ENCODE measurements at regions not wholly inside any gene's neighbourhood (a gene's known extent, or its start where the extent isn't known, plus 50 kb on each side); places are given as distances from the start of the nearest gene placed in this dataset.

DNA sequence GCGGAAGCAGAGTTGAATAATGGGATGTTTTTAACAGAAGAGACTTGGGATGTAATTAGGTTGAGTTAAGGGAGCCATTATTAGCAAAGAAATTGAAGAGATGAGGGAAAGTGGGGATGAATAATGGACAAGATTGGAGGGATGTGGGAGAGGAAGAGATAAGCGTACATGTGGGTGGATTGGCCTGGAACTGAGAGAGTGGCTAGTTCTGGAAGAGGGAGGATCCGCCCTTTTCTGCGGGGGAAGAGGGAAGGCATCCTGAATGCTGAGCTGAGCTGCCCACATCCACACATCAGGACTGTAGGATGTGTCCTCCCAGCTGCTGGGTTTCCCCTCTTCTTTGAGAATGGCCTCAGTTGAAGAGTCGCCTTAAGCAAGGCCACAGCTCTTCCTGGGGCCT lies 68.3 kb upstream of the CADM1 start:
- DNase-seq (ENCODE audit: low read depth in 2 of 2) = no peak

DNA sequence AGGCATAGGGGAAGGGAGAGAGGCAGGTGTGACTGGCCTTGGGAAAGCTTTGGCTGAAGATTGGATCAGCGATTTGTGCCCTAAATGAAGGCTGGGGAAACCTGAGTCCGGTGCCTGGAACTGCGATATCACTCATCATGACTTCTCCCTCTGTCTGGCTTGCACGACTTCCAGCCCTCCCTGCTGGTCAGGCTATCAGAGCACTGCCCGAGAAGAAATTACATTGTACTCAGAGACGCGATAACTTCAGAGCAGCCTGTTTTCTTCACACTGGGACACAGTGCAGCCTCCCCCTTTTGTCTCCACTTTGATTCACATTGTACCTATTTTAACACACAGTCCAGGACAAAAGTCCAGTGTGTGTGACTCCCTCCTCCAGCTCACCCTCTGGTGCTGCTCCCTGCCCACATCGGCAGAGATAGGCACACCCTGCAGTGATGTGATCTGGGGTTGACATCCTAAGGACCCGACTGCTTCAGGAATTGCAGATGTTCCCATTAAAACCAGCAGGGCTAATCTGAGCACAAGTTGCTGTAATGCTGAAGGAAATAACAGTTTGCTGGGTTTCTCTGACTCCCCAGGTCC lies 62.1 kb upstream of the CADM1 start:
- no peak for DNase-seq (ENCODE audit: low read depth in 2 of 2)

DNA sequence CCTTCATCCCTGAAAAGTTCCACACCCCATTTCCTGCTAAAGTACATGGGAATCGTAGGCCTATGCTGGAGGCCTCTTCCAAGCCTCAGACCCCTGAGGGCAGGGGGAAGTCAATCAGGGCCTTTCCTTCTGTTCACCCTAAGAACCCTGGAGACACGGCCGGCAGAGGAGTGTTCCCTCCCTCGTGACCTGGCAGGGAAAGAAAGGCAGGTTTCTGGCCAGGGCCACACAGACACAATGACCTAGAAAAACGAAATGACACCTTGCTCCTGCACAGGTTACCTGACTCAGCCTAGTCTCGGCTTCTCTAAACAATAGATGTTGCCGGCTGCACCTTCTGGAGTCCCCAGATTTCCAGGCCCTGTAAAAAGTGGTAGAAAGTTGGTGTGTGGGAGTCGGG lies 60.6 kb upstream of the CADM1 start:
- DNase-seq (ENCODE audit: low read depth in 2 of 2) = no peak

DNA sequence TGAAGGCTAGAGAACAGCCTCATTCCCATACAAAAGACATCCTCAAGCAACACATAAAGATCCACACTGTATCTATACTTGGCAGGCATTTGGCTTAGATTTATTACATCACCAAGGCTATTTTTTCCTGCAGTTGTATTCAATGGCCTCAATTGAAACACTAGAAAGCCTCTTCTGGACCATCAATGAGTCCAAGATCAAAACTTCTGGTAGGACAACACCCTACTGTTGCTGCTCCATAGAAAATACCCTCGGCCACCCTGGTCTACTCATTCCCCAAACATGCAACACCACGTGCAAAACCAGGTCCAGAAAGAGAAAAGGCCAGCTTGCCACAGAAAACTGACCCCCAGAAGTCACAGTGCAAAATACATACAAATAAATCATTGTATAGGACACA lies 56.9 kb upstream of the CADM1 start:
- no peak for DNase-seq (ENCODE audit: low read depth in 2 of 2)

DNA sequence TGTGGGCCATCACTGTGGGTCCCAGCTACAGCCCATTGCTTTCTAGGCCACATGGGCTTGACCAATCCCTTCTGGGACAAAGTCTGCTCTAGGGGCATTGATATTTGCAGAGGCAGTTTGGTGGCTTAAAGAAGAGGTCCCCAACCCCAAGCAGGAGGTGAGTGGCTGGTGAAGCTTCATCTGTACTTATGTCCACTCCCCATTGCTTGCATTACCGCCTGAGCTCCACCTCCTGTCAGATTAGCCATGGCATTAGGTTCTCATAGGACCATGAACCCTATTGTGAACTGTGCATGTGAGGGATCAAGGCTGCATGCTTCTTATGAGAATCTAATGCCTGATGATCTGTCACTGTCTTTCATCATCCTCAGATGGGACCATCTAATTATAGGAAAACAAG lies 54.4 kb upstream of the CADM1 start:
- no peak for DNase-seq (ENCODE audit: low read depth in 2 of 2)

DNA sequence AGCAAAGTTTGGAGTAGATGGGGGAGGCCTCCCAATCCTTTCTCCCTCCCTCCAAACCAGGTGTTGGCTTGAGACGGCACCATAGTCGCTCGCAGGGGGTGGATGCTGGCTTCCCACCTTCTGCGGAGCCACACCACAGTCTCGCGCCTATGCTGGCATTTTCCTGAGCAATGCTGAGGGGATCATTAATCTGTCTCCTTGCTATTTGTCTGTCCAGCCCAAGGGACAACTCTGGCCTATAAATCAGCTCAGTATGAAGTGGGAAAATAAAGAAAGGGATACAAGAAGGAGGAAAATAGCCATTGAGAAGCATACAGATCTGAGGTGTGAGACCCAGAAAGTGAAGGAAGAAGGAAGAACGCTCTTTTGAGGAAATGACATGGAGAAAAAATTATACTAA lies 53.5 kb upstream of the CADM1 start:
- no peak for DNase-seq (ENCODE audit: low read depth in 2 of 2)

DNA sequence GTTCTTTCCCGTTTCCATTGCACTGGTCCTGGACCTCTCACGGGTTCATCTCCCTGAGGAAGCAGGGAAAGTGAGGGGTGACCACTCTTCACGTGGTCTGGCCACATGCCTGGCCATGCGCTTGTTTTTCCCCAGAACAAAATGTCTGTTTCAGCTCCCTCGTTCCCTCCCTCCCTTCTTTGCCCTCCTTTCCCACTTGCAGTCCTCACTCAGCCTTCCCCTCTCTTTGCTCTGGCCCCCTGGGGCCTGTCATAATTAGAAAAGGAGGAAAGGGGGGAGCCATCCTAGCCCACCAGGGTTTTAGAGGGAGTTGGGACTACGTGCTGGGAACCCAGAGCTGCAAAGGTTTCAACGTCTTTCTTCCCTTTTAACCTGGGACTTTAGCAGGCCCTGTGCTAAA lies 52.8 kb upstream of the CADM1 start:
- no peak for DNase-seq (ENCODE audit: low read depth in 2 of 2)

DNA sequence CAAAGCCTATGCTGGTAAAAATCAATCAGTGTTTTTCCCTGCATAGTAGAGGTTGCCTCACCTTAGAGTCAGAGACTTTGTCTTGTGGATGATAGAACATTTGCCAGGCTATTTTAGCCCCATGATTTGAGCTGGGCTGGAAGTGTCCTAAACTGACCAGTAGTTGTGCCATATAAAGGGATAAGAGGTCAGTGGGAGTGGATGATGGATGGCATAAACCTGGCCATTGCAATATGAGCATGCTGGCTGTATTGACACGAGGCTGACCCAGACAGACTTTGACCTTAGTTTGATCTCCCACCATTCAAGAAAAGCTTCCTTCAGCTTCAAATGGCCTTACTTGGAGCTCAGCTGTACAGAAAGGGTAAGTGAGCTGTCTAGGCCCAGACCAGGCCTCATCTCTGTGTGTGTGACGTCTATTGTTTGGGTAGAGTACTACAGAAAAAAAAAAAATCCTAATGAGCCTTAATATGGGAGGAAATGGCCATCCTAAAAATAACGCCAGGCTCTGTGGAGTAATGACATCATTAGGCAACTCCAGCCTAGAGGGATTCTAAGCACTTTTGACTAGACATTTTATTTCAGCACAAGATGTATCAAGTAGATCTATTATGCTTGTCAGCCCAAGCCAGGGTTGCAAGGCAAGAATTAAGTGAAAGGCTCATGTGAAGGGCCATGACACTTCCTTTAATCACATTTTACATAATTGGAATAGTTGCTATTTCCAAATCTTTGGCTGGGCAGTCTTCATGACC lies 51.3 kb upstream of the CADM1 start:
- no peak for DNase-seq (ENCODE audit: low read depth in 2 of 2)

All from stimulated activated CD4-positive, alpha-beta T cell treated with anti-CD3 and anti-CD28 coated beads, Interleukin-1b, Interleukin-23, amount 100 ng/mL, for 4 hours (primary cell).